ENCODE measurements at regions not wholly inside any gene's neighbourhood (a gene's known extent, or its start where the extent isn't known, plus 50 kb on each side); places are given as distances from the start of the nearest gene placed in this dataset.

GRCh38 chr2:163132850-163133249 lies 294.3 kb upstream of the KCNH7 start:
- no peak for TF ChIP-seq SMARCB1 (IDR thresholded peaks at IDR 0.05; ENCODE audit: insufficient read length, low read depth)
- no peak for TF ChIP-seq TAF1 (IDR thresholded peaks at IDR 0.05; ENCODE audit: control insufficient read depth, extremely low read depth, insufficient read depth, low read length, severe bottlenecking)
- TF ChIP-seq USF1 (CRISPR knock-in tag; IDR thresholded peaks at IDR 0.05): no peak
- no peak for TF ChIP-seq RNF2 (IDR thresholded peaks at IDR 0.05)
- TF ChIP-seq, protein P1, sequence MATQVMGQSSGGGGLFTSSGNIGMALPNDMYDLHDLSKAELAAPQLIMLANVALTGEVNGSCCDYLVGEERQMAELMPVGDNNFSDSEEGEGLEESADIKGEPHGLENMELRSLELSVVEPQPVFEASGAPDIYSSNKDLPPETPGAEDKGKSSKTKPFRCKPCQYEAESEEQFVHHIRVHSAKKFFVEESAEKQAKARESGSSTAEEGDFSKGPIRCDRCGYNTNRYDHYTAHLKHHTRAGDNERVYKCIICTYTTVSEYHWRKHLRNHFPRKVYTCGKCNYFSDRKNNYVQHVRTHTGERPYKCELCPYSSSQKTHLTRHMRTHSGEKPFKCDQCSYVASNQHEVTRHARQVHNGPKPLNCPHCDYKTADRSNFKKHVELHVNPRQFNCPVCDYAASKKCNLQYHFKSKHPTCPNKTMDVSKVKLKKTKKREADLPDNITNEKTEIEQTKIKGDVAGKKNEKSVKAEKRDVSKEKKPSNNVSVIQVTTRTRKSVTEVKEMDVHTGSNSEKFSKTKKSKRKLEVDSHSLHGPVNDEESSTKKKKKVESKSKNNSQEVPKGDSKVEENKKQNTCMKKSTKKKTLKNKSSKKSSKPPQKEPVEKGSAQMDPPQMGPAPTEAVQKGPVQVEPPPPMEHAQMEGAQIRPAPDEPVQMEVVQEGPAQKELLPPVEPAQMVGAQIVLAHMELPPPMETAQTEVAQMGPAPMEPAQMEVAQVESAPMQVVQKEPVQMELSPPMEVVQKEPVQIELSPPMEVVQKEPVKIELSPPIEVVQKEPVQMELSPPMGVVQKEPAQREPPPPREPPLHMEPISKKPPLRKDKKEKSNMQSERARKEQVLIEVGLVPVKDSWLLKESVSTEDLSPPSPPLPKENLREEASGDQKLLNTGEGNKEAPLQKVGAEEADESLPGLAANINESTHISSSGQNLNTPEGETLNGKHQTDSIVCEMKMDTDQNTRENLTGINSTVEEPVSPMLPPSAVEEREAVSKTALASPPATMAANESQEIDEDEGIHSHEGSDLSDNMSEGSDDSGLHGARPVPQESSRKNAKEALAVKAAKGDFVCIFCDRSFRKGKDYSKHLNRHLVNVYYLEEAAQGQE (IDR thresholded peaks at IDR 0.05; ENCODE audit: borderline replicate concordance): no peak
- TF ChIP-seq, protein P1 (CRISPR knock-in tag; IDR thresholded peaks at IDR 0.05; ENCODE audit: low read depth): no peak
- TF ChIP-seq CTBP1 (IDR thresholded peaks at IDR 0.05; ENCODE audit: borderline replicate concordance): no peak
- TF ChIP-seq FOXP1 (CRISPR knock-in tag; IDR thresholded peaks at IDR 0.05): no peak
- no peak for TF ChIP-seq ILF3 (IDR thresholded peaks at IDR 0.05; ENCODE audit: borderline replicate concordance)
- no peak for TF ChIP-seq FOXK1 (CRISPR knock-in tag; IDR thresholded peaks at IDR 0.05; ENCODE audit: borderline replicate concordance)
- no peak for TF ChIP-seq TARDBP (IDR thresholded peaks at IDR 0.05)
